GM06990 (cell line): ENCODE measurements at regions not wholly inside any gene's neighbourhood (a gene's known extent, or its start where the extent isn't known, plus 50 kb on each side); places are given as distances from the start of the nearest gene placed in this dataset.

Experiments used
- DNase-seq: peaks from one replicate; pipeline ENCODE4 v3.0.0-alpha.2; 2011; ENCODE audit not compliant: insufficient read length; ENCODE audit errors: extremely low read depth
- H3K27me3 ChIP-seq: replicated peaks from 2 replicates; pipeline ENCODE4 v1.6.0; 2011; ENCODE audit warnings: low read length; ENCODE audit not compliant: control insufficient read depth, insufficient read depth
- H3K36me3 ChIP-seq: 2 replicates; pipeline ENCODE4 v1.5.1; 2011; ENCODE audit warnings: low read length; ENCODE audit not compliant: control insufficient read depth, insufficient read depth
- H3K4me3 ChIP-seq: replicated peaks from 2 replicates; pipeline ENCODE4 v1.5.1; 2011; ENCODE audit warnings: low read depth, mild to moderate bottlenecking, control low read depth, low read length
- CTCF ChIP-seq: IDR thresholded peaks from 2 replicates; pipeline ENCODE4 v1.5.1; 2011; ENCODE audit warnings: low read length, control low read depth, mild to moderate bottlenecking, inconsistent platforms; ENCODE audit not compliant: insufficient read depth, poor library complexity, severe bottlenecking

GRCh38 chr11:45537614-45538013, 127.8 kb downstream of the CHST1 start:
- TF ChIP-seq CTCF, result no peak
- no peak for DNase-seq
- Histone ChIP-seq H3K27me3 (no peaks in the 10 kb centered on the region; the same call in none of the 2 replicates), H3K36me3 (no peaks in the 10 kb centered on the region), H3K4me3 (no peak overlapping the region)

GRCh38 chr11:45535033-45535432, 130.4 kb downstream of the CHST1 start:
- H3K36me3 ChIP-seq, result no peaks in the 10 kb centered on the region
- no peak for DNase-seq
- no peaks in the 10 kb centered on the region; the same call in none of the 2 replicates for H3K27me3 ChIP-seq
- TF ChIP-seq CTCF, result no peak
- H3K4me3 ChIP-seq, result no peak overlapping the region

GRCh38 chr11:45534132-45534531, 131.3 kb downstream of the CHST1 start:
- Histone ChIP-seq H3K4me3 (no peak overlapping the region), H3K36me3 (no peaks in the 10 kb centered on the region), H3K27me3 (no peaks in the 10 kb centered on the region; the same call in none of the 2 replicates)
- no peak for DNase-seq
- no peak for TF ChIP-seq CTCF

GRCh38 chr11:45532546-45532945, 132.9 kb downstream of the CHST1 start:
- Histone ChIP-seq H3K36me3 (no peaks in the 10 kb centered on the region), H3K4me3 (no peak overlapping the region), H3K27me3 (no peaks in the 10 kb centered on the region)
- TF ChIP-seq CTCF, result no peak
- no peak for DNase-seq

GRCh38 chr11:45530776-45531175, 134.6 kb downstream of the CHST1 start:
- H3K27me3 ChIP-seq, result no peaks in the 10 kb centered on the region
- DNase-seq, result no peak
- no peak overlapping the region for H3K4me3 ChIP-seq
- H3K36me3 ChIP-seq, result no peaks in the 10 kb centered on the region
- no peak for TF ChIP-seq CTCF

- no peak for DNase-seq
Observed at GRCh38 chr11:45530111-45530510, 135.3 kb downstream of the CHST1 start.

More at GRCh38 chr11:45530111-45530510, 135.3 kb downstream of the CHST1 start:
- Histone ChIP-seq H3K27me3 (no peaks in the 10 kb centered on the region), H3K36me3 (no peaks in the 10 kb centered on the region), H3K4me3 (no peak overlapping the region)
- TF ChIP-seq CTCF, result no peak
